Stimulated activated CD4-positive, alpha-beta T cell treated with anti-CD3 and anti-CD28 coated beads, Interleukin-2, amount 100 ng/mL, for 4 hours (primary cell): ENCODE measurements at regions not wholly inside any gene's neighbourhood (a gene's known extent, or its start where the extent isn't known, plus 50 kb on each side); places are given as distances from the start of the nearest gene placed in this dataset.
"Not testable (repeated sequence)": the region's sequence is repeated elsewhere in the genome, so short reads cannot be mapped to it uniquely, and the experiment has no call there.

ENCODE experiments used
- DNase-seq: peaks from one replicate; pipeline ENCODE4 v3.0.0-alpha.2; 2020; ENCODE audit warnings: low read depth

DNA sequence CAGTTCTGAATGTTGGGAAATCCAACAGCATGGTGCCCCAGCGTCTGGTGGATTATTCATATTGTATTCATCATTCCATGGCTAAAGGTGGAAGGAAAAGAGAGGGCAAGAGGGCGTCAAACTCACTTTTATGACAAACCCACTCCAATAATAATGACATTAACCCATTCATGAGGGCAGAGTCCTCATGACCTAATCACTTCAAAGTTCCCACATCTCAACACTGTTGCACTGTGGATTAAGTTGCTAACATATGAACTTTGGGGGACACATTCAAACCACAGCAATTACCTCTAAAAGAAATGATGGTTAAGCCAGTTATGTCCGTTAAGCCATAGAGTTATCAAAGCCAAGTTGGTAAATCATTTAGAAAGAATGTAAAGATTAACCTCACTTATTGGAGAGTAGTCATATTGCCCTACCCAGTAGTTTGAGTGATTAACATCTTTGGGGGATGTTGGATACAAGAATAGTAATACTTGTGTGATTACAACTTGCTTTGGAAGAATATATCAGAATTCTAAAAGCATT, 212.4 kb upstream of the FLRT2 start:
- DNase-seq = no peak

DNA sequence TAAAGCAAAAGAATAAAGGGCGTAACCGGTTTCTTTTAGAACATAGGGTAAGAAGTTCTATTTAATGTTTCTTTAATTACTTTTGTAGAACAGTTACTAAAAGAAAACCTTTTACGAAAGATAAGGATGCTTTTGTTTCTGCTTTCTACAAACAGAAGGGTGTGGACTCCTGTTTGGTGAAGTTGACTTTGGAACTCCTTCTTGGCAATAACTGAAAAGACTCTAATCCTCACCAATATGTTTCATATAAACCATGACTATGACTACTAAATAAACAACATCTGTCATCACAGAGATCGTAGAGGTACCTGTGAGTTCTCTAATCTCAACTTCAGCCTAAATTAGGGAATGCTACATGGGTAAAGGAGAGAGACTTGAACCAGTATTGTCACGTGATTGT, 210.8 kb upstream of the FLRT2 start:
- DNase-seq = no peak

DNA sequence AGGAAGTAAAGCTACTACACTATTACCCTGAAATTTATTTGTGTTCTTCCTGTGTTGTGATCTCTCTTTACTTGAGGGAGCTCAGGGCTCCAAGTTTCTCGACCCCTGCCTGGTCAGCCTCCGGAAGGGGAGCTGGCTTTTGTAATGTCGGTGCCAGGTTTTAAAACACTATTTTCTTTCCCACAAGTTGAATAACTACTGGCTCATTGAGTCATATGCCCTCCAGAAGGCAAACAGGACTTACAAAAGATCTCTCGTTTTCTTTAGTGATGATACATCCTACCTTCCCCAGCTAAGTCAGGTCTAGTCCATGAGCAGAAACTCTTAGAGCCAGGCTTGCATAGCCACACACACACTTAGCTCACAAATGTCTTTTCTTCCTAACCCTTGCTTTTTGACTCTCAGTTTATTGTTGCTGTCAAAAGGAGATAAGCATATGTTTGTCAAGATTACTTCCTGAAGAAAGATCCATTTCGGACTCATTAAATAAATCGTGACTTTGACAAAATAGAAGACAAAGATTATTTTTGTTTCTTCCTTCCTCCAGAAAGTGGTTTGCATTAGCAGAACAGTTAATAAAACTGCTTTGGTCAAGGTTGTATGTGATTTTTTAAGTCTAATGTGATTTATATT, 209.8 kb upstream of the FLRT2 start:
- no peak for DNase-seq

DNA sequence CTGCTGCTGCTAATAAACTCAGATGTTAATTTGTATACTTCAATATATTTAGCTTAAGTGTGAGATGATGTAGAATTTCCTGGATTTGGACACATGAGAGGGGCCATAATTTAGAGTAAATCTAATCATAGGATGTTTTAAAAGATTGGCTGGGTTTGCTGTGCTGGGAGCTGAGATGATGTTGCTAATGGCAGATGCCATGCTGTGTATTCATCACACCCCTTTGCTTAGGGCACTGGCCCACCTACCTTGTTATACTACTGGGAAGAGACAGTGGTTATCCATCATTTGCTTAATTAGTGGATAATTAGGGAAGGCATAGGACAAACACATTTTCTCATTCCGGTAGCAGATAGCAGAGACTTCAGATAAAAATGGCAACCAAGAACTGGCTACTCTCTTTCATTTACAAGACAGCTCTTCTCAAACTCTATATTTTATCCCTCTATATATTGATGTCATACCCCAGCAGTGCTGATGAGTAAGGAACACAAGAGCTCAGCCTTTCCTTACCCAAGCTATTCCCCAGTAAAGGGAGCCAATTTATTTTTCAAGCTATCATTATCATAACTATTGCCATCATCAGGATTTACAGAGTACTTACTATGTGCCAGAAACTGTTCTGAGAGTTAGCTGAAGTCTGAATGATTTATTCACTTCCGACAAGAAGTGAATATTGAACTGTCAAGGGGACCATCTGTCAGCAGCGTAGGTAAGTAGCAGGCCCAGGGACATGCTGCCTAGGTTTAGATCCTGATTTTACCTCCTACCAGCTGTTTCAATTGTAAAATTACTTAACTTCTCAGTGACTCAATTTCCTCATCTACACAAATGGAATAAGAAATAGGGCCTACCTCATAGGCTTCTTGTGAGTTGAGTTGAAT, 204.6 kb upstream of the FLRT2 start:
- no peak for DNase-seq

DNA sequence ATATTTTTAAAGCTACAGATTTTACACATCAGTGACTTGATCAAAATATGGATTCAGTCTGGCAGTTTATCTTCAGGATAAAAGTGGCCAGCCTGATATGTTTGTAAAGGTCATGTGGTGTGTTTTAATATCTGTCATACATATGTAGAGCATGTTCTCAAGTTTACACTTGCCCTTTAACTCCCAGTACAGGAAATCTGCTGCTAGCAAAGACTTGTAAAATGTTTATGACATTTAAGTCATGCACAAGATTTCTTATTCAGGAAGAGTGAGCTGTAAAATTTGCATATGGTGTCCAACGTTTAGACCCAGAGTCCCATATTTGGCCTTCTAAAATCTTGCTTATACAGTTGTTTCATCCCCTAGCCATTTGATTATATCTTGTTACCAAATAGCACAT, 197.5 kb upstream of the FLRT2 start:
- no peak for DNase-seq

DNA sequence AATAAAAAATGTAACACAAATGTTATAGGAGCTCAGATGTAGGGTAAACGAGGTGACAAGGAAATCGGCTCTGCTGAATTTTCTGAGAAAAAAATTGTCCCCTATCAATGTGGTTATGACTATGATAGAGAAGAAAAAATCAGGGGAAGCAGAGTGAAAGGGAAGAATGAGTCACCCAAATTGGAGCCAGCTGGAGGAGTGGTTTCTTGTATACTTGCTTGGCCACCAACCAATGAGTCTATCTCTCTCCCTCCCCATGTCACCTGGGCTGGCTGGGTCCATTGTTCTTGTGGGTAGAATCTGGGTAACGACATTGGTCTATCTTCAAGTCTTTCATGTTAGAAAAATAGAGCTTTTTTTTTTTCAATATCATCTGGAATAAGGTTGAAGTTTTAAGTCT, 196.6 kb upstream of the FLRT2 start:
- no peak for DNase-seq

DNA sequence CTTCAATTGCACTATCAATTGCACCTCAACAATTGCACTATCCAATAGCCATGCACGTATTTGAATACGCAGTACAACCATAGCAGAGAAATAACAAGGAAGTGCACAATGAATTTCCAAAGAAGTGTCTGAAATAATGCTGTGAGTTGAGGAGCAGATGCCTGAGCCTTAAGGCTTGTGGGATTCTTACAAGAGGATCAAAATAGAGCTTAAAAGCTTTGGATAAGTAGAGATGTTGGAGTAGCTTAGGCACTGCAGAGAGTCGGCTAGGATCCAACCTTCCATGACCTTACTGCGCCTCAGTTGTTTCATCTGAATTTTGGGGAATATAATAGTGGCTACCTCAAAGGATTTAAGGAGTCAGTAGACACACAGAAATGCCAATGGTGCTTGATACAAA, 196.1 kb upstream of the FLRT2 start:
- no peak for DNase-seq

DNA sequence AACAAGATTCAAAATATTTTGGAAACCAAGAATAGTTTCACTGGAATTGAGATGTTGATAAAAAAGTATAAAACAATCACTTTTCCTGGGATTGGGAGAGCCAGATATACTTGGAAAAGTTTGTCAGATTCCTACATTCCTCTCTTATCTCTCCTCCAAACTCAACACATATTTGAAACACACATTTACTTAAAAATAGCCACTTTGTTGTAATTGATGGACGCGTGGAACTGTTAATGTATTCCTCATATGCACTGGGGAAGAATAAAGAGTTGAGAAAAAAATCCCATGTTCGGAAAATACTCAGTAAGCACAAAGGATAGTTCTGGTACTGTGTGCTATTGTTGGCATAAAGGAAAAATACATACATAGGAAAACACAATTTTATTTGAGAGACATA, 195.6 kb upstream of the FLRT2 start:
- no peak for DNase-seq

DNA sequence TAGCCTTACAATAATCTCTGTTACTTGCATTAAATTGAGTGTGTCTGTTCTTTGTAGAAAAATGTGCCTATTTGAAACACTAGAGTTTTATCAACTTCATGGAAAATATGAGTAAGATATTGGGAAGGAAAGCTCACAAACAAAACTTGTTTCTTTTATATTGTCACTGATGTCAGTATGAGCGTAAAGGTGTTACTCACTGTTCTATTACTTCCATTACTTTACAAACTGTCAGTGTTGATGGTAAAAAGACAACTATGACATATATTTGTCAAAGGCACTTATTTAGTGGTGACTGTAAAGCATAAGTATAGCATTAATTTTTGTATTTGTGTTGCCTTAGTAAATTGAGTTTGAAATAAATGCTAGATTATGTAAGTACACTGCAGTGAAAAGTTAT, 193.7 kb upstream of the FLRT2 start:
- no peak for DNase-seq

DNA sequence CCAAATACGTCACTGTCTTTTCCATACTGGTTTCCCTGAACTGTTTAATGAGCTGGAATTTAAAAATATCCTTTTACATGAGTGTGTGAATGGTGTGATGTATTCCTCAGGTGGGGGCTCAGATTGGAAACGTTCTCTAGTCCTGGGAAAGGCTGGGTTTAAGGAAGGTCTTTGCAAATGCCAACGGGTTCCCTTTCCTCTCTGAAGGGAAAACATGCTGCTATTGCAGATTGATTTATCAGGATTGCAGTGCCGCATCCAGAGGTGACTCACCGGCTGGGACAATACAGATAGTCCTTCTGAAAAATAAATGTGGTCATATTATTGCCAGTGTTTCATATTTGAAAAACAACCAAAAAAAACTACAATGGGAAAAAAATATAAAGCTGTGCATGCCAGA, 193.1 kb upstream of the FLRT2 start:
- no peak for DNase-seq

DNA sequence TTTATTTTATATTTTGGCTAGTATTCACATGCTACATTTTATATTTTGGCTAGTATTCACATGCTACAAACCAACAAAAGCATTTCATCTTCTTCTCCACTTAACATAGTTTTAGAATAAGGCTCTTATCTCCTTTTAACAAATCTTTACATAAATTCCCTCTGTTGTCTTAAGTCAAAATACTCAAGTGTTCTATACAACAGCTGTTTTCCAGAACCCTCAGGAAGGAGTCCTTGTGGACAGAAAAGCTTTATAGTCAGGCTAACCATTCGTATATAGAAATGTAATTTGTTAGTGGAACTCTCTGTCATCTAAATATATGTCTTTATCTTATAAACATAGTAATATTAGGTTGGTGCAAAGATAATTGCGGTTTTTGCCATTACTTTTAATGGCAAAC, 191.0 kb upstream of the FLRT2 start:
- DNase-seq = no peak

DNA sequence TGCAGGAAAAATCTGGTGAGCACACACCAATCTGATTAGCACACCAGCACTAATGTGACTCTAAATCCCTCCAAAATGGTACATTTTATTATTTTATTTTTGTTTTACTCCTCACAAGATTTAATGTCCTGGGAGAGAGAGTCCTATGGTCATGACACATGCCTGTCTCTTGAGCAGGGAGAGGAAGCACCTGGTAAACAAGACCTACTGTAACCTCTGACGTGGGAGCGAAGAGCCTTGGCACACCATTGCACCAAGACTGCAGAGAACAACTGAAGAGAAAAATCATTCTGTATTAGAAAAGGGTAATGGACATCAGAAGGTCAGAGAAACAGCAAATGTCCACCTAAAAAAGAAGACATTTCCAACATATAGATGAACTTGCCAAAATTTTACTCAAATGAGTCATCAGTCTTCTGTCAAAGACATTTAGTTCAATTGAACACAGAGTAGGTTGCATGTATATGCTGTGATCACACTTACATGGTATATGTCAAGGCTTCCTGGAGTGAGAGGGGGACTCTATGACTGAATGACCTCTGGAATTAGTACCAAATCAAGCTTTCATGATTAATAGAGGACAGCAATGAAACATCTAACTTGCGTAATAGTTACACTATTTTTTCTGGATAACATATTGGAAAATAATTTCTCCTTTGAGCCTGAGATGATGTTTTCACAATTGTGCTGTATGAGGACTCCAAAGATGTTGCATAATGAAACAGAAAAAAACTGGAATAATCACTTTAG, 186.9 kb upstream of the FLRT2 start:
- no peak for DNase-seq

DNA sequence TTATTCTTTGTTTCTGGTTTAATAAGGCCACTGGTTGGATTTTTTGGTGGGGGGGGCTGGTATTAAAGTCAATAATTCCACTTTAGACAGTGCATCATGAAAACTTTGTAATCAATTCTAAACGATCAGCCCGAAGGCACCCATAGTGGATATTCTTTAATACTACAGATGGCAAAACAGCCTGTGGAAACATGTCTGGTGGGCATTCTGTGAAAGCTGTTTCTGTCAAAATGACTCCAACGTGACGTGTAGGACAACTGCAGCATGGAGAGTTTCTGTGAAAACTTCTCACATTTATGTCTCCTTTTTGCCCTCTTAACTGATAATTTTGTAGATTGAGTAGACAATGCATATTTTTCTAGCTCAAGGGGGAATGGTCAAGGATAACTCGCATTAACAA, 185.8 kb upstream of the FLRT2 start:
- DNase-seq = no peak

DNA sequence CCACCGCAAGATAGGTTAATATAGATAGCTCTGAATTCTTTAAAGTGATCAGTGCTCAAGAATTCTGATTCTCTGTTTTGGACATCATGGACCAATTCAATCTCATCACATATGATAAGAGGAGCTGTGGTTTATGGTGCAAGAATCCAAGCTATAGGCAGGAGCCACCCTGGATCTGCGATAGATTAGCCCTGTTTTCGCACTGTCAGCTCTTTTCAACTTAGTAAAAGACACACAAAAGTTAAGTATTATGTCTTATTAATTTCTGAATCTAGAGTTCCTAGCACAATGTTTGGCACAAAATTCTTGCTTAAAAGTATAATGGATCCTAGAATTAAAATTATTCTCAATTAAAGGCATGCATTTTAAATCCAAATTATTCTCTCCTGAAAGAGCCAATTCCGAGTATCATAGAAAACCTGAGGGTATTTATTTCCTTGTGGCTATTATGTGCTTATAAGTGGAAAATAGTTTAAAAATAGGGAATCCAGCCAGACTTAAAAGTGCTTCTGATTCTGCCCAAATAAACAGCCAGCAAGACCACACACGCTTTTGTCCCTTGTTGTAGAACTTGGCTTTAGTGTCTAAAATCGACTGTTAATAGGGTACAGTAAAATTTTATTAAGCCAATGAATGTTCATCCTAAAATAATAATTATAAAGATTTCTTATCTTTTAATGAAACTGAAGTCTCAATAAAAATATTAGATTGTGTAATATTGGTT, 184.9 kb upstream of the FLRT2 start:
- DNase-seq = no peak

DNA sequence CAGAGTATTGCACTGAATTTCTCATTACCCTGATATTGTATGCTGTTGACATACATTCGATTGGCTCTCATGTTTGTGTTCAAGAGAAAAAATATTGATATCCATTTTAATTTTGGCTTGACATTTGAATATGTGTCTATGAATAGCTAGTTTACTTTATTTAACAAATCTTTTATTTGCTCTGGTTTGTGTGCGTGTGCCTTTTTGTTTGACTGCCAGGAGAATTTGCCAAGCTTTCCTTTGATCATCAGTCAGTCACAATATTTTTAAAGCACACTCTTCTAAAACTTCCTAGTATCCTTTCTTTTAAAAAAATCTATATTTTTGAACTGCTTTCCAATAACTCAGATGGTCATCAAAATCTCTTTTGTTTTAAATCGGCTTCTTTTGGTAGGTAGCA, 179.3 kb upstream of the FLRT2 start:
- no peak for DNase-seq

DNA sequence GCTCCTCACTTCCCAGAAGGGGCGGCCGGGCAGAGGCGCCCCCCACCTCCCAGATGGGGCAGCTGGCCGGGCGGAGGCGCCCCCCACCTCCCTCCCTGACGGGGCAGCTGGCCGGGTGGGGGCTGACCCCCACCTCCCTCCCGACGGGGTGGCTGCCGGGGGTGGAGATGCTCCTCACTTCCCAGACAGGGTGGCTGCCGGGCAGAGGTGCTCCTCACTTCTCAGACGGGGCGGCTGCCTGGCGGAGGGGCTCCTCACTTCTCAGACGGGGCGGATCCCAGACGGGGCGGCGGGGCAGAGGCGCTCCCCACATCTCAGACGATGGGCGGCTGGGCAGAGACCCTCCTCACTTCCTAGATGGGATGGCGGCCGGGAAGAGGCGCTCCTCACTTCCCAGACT, 177.4 kb upstream of the FLRT2 start:
- DNase-seq = not testable (repeated sequence)

DNA sequence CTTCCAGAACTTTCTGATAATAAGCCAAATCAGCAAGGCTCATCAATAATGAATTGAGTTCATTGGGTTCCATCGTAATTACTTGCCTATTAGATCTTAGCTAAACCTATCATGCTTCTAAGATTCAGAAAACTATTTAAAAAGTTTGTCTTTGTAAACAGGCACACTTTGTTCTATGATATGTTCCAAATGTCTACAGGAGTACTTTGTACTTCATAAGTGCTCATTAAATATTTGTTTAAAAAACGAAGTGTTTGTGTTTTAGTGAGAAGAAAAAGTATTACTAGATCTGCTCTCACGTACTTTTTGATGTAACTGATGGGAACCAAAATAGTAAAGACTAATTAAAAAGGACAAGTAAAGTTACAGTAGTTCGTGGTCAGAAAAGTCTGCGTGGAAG, 172.8 kb upstream of the FLRT2 start:
- DNase-seq = no peak

DNA sequence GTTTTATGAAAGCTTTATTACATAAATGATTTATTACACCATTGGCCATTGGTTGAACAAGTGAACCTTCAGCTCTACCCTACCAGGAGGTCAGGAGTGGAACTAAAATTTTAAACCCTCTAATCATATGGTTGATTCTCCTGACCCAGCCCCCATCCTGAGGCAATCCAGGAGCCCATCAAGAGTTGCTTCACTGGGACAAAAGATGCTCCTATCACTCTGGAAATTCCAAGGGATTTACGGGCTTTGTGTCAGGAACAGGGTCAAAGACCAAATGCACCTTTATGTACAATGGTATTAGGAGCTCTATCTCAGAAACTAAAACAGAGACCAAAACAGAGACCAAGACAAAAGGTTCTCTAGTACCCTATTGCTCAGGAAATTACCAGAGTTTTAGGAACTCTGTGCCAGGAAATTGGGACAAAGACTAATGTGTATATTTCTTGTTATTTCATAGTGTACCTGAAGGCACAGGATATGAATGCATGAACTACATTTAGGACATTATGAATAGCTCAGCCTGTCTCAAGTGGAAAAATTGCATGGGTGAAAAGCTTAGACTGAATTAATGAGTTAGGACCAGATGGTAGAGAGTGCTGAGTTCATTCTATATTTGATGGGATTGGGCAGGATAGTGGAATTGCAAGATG, 171.7 kb upstream of the FLRT2 start:
- no peak for DNase-seq

DNA sequence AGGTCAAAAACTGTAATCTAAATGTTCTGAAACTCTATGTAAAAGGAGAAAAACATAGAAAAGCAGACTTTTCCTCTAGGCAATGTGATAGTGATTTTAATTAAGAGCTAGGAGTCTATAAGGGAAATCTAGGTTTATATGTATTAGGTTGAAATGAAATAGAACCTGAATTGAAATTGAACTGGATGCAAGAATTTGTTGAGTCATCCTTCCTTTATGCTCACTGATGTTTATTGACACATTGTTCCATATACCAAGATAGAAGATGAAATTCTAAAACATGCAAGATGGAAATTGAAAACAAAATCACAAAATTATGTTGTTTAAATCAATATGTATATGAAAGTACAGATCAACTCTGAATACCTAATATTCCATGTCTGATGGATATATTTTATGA, 170.4 kb upstream of the FLRT2 start:
- DNase-seq = no peak

DNA sequence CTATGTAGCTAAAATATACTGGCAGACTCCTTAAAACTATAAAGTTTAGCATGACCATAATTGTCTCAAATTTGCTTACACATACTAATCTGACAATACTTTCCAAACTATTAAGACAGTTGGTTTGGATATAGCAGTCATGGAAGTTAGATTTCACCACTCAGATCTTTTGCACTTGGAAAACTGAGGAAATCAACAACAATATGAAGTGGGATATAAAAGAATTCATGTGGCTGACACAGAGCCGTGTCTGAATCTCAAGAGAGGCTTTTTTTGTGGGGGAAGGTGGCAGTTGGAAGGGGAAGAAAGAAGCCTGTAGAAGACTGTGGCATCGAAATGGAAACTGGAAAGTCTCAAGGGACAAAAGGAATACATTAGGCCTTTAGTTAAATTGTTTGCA, 166.6 kb upstream of the FLRT2 start:
- no peak for DNase-seq

DNA sequence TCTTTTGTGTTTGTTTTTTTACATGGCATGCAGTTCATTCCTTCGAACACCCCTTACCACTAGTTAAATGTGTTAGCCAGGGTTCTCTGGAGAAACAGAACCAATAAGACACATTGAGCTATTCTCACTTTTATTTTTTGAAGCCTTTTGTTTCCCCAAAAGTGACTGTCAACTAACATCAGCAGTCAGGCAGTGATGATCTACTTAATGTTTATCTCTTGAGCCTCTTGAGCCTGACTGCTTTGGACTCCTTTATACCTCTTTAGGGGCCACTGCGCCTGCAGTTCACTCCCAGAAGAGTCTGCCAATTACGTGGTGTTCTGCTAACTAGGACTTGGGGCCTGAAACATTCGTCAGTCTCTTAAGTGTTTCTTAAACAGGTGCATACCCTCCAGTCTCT, 163.7 kb upstream of the FLRT2 start:
- DNase-seq = no peak

DNA sequence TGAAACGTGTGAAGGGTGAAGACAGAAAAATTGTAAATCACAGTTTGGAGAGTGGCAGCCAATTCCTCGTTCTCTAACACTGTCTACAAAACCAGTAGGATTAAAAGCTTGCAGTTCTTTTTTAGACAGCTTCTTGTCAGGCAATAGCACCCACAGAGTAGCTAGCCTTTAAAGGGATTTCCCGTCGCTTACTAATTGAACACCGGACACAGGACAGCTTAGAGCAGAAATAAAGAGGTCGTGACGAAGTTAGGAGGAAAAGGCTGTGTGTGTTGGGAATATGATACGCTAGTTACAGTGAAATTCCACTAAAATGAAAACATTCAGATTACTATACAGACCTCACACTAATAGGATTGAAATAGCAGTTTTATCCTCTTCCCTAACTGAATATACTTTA, 149.1 kb upstream of the FLRT2 start:
- no peak for DNase-seq
